Upper lobe of left lung (tissue), 6 donors: ENCODE measurements at regions not wholly inside any gene's neighbourhood (a gene's known extent, or its start where the extent isn't known, plus 50 kb on each side); places are given as distances from the start of the nearest gene placed in this dataset.

ENCODE experiments used
- ATAC-seq, 2 donors: fragments of 200-7000 bp; cut with Tn5 transposase; one replicate each; pipeline ENCODE4 v1.9.1; 2022; ENCODE audit warnings: mild to moderate bottlenecking in 2 of 2, moderate library complexity in 2 of 2; ENCODE audit not compliant: low FRiP score in 2 of 2
- DNase-seq, 2 donors: peaks; one replicate each; pipeline ENCODE4 v3.0.0-alpha.2; 2019 to 2020
- H3K27ac ChIP-seq, 4 donors: fragments of 200-600 bp; sonication (generic); one replicate each; pipeline ENCODE4 v1.5.1; 2016 to 2019
- H3K27me3 ChIP-seq, 4 donors: fragments of 200-600 bp; sonication (generic); one replicate each; pipeline ENCODE4 v1.5.1; 2017 to 2019
- H3K36me3 ChIP-seq, 4 donors: fragments of 200-600 bp; sonication (generic); one replicate each; pipeline ENCODE4 v1.5.1; 2016 to 2019
- H3K4me1 ChIP-seq, 4 donors: fragments of 200-600 bp; sonication (generic); one replicate each; pipeline ENCODE4 v1.5.1; 2018 to 2019
- H3K4me3 ChIP-seq, 4 donors: fragments of 200-600 bp; sonication (generic); one replicate each; pipeline ENCODE4 v1.5.1; 2017 to 2019; ENCODE audit warnings: mild to moderate bottlenecking in 2 of 4, moderate library complexity in 1 of 4
- H3K9me3 ChIP-seq, 4 donors: fragments of 200-600 bp; sonication (generic); one replicate each; pipeline ENCODE4 v1.5.1; 2018 to 2019
- EP300 ChIP-seq, 4 donors: sonication (generic); formaldehyde crosslinking; IDR thresholded peaks; one replicate each; pipeline ENCODE4 v1.5.1; 2017; ENCODE audit warnings: antibody characterized with exemption in 4 of 4, control low read depth in 2 of 4
- POLR2A ChIP-seq, 4 donors: fragments of 450-650 bp; IDR thresholded peaks; one replicate each; pipeline ENCODE4 v1.5.1; 2016 to 2017; ENCODE audit warnings: antibody characterized with exemption in 4 of 4, mild to moderate bottlenecking in 2 of 4
- POLR2AphosphoS5 ChIP-seq, 2 donors: sonication (generic); formaldehyde crosslinking; IDR thresholded peaks; one replicate each; pipeline ENCODE4 v1.5.1; 2017; ENCODE audit warnings: antibody characterized with exemption in 2 of 2
- WGBS, 2 donors: methylation state at CpG; one replicate each; pipeline ENCODE4 v1.1.5; 2017 to 2018; 5-methylcytosine and 5-hydroxymethylcytosine counted together
- TF ChIP-seq, protein P1 (sequence below), 6 experiments: fragments of 450-650 bp in 4 of 6; fragments of 200-600 bp in 2 of 6; sonication (generic) in 2 of 6; IDR thresholded peaks; one replicate each; pipeline ENCODE4 v1.5.1; 2016 to 2019; ENCODE audit warnings: antibody characterized with exemption in 6 of 6
- donor health status: DM: no; HTN: no; CAD: no; lungs with moderate emphysema.
- donor health status: DM: no; HTN: yes; CAD: no; lungs with severe emphysema.

DNA sequence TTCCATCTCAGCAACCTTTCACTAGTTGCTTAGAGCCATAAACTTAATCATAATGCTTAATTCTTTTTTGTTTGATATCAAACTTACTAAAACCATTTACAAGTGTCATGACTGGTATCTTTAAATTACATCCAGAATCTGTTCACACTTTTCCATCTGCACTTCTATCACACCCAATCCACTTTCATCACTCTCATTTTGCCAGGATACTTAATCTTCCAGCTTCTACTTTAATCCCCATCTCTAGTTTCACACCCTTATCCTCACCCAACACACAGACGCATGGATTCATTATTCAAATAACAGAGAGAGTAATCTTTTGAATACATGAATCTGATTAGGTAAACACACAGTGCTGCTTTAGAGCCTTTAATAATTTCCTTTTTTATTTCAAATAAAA lies 828.4 kb downstream of the HACE1 start:
- 77 to 96% methylated on average over 1 of the region's 1 CpG for WGBS, 2 donors
- TF ChIP-seq EP300 (IDR thresholded peaks at IDR 0.05) (no peak), POLR2A (IDR thresholded peaks at IDR 0.05) (no peak), POLR2AphosphoS5 (IDR thresholded peaks at IDR 0.05) (no peak)
- TF ChIP-seq, protein P1, sequence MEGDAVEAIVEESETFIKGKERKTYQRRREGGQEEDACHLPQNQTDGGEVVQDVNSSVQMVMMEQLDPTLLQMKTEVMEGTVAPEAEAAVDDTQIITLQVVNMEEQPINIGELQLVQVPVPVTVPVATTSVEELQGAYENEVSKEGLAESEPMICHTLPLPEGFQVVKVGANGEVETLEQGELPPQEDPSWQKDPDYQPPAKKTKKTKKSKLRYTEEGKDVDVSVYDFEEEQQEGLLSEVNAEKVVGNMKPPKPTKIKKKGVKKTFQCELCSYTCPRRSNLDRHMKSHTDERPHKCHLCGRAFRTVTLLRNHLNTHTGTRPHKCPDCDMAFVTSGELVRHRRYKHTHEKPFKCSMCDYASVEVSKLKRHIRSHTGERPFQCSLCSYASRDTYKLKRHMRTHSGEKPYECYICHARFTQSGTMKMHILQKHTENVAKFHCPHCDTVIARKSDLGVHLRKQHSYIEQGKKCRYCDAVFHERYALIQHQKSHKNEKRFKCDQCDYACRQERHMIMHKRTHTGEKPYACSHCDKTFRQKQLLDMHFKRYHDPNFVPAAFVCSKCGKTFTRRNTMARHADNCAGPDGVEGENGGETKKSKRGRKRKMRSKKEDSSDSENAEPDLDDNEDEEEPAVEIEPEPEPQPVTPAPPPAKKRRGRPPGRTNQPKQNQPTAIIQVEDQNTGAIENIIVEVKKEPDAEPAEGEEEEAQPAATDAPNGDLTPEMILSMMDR (IDR thresholded peaks at IDR 0.05) = no peak
- H3K27me3 ChIP-seq = no peaks in the 10 kb centered on the region
- ATAC-seq = no peak
- no peaks in the 10 kb centered on the region for H3K9me3 ChIP-seq
- no peak overlapping the region for H3K27ac ChIP-seq
- no peaks in the 10 kb centered on the region for H3K36me3 ChIP-seq
- no peaks in the 10 kb centered on the region for H3K4me1 ChIP-seq
- DNase-seq = no peak
- no peak overlapping the region for H3K4me3 ChIP-seq

- Histone ChIP-seq H3K4me1 (no peaks in the 10 kb centered on the region), H3K36me3 (no peaks in the 10 kb centered on the region), H3K4me3 (no peak overlapping the region), H3K27me3 (no peaks in the 10 kb centered on the region), H3K9me3 (no peaks in the 10 kb centered on the region), H3K27ac (no peak overlapping the region)
- TF ChIP-seq, protein P1 (IDR thresholded peaks at IDR 0.05) = no peak
- TF ChIP-seq EP300 (IDR thresholded peaks at IDR 0.05) (no peak), POLR2A (IDR thresholded peaks at IDR 0.05) (no peak), POLR2AphosphoS5 (IDR thresholded peaks at IDR 0.05) (no peak)
- DNase-seq = no peak
- no peak for ATAC-seq
These were observed 837.6 kb downstream of the HACE1 start for GRCh38 chr6:104022126-104022525.

DNA sequence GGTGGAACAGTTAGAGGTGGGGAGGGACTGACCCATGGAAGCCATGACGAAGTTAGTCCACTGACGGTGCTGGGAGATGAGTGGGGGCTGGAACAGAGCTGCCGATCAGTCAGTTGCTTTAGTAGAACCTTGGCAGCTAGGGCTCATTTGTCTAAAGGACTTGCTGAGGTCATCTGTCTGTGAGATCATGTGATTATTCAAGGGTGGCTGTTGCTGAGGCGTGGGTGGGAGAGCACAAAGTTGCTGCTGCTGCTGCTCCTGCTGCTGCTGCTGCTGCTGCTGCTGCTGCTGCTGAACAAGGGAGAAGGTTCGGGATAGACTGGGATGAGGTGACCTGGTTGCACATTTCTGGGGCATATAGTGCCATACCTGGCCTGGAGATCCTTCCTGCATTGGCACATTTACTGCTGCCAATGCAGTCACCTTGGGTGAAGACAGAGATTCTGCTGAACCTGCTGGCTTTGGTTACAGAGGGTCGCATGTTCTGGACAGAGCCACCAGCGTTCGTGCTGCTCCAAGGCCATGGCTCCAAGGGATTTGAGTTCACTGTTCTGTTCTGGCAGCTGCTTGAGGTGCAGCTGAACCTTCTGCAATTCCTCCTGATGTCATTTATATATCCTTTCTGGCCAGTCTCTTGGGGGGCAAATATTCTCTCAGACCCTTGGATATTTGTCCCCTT lies 840.5 kb downstream of the HACE1 start:
- no peak overlapping the region for H3K4me3 ChIP-seq
- DNase-seq (no peak), ATAC-seq (peak in 1 of 2 donors; percentile 52)
- H3K9me3 ChIP-seq = no peaks in the 10 kb centered on the region
- TF ChIP-seq, protein P1 (IDR thresholded peaks at IDR 0.05) = no peak
- TF ChIP-seq POLR2A (IDR thresholded peaks at IDR 0.05) = no peak
- TF ChIP-seq EP300 (IDR thresholded peaks at IDR 0.05) = no peak
- 81 to 88% methylated on average over 8 of the region's 8 CpGs for WGBS, 2 donors
- no peak overlapping the region for H3K27ac ChIP-seq
- H3K36me3 ChIP-seq = no peaks in the 10 kb centered on the region
- H3K27me3 ChIP-seq = no peaks in the 10 kb centered on the region
- no peaks in the 10 kb centered on the region for H3K4me1 ChIP-seq

DNA sequence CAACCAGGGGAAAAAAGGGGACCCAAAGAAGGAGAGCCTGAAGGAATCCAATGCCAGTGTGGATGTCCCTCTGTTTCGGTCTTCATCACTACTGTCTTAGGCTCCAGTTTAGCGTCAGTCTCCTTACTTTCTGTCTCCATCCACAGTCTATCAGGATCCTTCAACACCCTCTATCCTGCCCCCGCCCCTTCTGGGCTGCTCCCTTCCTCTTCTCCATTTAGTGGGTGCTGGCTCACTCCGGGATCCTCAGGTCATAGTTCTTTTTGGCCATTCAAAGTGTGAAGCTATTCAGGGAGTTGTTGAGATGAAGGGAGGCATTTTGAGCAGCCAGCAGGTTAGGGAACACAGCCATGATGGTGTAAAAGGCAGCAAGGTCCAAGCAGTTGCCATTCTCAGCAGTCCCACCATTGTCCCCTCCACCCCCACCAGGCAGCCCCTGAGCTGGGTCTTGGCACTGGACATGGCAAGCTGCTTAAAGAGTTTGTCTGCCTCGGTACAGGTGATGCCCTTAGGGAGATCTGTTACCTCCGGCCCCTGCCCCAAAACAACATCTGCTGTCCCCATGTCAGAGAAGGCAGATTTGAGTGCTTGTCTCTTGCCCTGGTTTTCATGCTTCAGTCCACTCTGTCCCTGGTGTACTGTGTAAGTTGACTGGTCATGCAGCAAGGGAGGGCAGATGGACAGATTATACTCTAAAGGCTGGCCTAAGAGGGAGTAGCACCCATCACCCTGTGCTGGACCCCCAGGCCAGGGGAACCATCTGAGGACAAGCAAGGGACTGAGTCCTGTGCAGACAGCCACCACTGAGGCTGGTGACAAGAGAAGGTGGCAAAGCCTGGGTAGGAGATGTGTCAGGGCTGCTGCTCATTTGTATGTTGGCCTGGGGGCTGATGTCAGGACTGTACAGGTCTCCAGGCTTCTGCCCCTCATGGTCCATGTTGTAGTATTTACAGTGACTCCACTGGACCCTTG lies 842.0 kb downstream of the HACE1 start:
- Histone ChIP-seq H3K4me3 (no peak overlapping the region), H3K9me3 (no peaks in the 10 kb centered on the region), H3K27ac (no peak overlapping the region), H3K4me1 (no peaks in the 10 kb centered on the region), H3K36me3 (no peaks in the 10 kb centered on the region), H3K27me3 (no peaks in the 10 kb centered on the region)
- WGBS, 2 donors = 88 to 92% methylated on average over 6 of the region's 6 CpGs
- no peak for DNase-seq
- ATAC-seq = peak; percentile 24 to 37
- TF ChIP-seq POLR2AphosphoS5 (IDR thresholded peaks at IDR 0.05) (no peak), EP300 (IDR thresholded peaks at IDR 0.05) (no peak), POLR2A (IDR thresholded peaks at IDR 0.05) (no peak)
- TF ChIP-seq, protein P1 (IDR thresholded peaks at IDR 0.05) = no peak
